ENCODE measurements at regions not wholly inside any gene's neighbourhood (a gene's known extent, or its start where the extent isn't known, plus 50 kb on each side); places are given as distances from the start of the nearest gene placed in this dataset.

DNA sequence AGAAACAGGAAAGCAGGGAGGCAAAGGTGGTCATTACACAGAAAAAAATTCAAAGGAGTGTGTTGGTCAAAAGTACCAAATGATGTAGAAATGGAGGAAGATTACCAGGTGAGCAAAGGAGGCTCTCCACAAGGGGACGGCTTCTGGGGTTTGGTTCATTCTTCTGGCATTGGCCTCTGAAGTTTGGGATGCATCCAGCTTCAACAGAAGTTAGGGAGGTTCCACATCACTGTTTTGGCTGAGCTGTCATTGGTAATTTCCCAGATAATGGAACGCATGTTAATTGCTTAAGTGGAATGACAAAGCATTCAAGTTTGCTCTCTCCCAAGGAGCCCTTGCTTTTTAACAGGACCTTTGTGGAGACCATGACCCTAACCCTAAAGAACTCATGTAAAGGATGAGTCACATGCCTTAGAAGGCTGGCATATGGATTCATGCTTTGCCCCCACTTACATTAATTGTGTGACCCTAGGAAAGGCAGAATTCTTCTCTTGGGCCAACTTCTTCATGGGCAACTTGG lies 398.6 kb downstream of the GPAM start:
- TF ChIP-seq, protein P1, sequence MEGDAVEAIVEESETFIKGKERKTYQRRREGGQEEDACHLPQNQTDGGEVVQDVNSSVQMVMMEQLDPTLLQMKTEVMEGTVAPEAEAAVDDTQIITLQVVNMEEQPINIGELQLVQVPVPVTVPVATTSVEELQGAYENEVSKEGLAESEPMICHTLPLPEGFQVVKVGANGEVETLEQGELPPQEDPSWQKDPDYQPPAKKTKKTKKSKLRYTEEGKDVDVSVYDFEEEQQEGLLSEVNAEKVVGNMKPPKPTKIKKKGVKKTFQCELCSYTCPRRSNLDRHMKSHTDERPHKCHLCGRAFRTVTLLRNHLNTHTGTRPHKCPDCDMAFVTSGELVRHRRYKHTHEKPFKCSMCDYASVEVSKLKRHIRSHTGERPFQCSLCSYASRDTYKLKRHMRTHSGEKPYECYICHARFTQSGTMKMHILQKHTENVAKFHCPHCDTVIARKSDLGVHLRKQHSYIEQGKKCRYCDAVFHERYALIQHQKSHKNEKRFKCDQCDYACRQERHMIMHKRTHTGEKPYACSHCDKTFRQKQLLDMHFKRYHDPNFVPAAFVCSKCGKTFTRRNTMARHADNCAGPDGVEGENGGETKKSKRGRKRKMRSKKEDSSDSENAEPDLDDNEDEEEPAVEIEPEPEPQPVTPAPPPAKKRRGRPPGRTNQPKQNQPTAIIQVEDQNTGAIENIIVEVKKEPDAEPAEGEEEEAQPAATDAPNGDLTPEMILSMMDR (IDR thresholded peaks at IDR 0.05), result no peak
- TF ChIP-seq POLR2A (IDR thresholded peaks at IDR 0.05) (no peak), EP300 (IDR thresholded peaks at IDR 0.05) (no peak)
